NCI-H2196 treated with DMSO at 0.1 percent for 48 hours (cell line): ENCODE measurements at regions not wholly inside any gene's neighbourhood (a gene's known extent, or its start where the extent isn't known, plus 50 kb on each side); places are given as distances from the start of the nearest gene placed in this dataset.

Experiments
- DNase-seq: peaks from one replicate; lab custom pipeline; 2025; ENCODE audit not compliant: unreplicated experiment; lab: John Stamatoyannopoulos, UW

- DNase-seq = no peak
Observed at GRCh38 chr6:21807299-21808044, 213.9 kb downstream of the SOX4 start.

DNA sequence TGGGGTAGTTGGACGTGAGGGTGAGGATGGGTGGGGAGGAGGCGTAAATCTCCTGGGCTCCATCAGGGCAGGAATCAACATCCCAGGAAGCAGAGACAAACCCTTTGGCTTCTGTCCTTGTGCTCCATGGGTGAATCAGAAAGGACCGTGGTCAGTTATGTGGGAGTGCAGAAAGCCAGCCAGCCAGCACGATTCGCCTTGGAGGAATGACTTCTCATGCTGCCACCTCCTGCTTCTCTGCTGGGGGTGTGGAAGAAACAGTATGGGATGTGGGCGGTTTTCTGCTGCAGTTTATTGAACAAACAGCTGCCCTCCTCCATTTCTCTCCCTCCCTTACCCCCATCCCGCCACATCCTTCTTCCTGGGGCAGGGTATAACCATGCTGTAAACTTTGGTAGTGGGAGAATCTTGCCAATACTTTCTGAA lies 214.5 kb downstream of the SOX4 start:
- no peak for DNase-seq

DNA sequence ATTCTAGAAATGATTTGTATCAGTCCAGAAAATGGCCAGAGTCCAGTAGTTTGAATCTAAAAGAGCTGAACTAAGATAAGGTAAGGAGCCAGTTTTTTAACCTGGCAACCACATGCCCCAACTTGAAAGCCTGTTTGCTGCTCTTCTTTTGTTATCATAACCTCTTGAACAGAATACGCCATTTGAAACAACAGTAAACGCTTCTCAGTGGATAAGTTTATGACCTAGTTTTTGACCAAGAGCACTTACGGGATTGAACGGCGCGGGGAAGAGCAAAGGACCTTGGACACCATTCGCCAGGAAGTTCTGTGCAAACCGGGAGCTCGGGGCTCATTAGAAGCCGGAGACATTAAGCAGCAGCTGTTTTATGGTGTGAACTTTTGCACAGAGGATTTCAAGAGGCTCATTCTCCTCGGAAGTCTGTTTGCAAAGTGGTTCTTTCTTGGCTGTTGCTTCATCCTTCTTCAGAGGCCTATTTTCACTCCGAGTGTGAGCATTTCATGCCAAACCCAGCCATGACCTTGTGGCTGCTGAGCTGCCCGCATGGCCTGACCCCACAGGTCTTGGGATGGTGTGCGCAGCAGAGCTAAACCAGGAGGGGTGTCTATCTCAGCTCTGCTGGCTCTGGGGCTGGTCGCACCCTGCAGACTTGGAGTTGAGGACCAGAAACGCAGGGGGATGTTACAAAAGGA lies 215.1 kb downstream of the SOX4 start:
- DNase-seq = peak; percentile 62

GRCh38 chr6:21811484-21811883 lies 217.9 kb downstream of the SOX4 start:
- no peak for DNase-seq

GRCh38 chr6:21816231-21816630 lies 222.7 kb downstream of the SOX4 start:
- DNase-seq = no peak

- DNase-seq = no peak
Observed at GRCh38 chr6:21820442-21820841, 226.9 kb downstream of the SOX4 start.

GRCh38 chr6:21823371-21823770 lies 229.8 kb downstream of the SOX4 start:
- DNase-seq = no peak

DNA sequence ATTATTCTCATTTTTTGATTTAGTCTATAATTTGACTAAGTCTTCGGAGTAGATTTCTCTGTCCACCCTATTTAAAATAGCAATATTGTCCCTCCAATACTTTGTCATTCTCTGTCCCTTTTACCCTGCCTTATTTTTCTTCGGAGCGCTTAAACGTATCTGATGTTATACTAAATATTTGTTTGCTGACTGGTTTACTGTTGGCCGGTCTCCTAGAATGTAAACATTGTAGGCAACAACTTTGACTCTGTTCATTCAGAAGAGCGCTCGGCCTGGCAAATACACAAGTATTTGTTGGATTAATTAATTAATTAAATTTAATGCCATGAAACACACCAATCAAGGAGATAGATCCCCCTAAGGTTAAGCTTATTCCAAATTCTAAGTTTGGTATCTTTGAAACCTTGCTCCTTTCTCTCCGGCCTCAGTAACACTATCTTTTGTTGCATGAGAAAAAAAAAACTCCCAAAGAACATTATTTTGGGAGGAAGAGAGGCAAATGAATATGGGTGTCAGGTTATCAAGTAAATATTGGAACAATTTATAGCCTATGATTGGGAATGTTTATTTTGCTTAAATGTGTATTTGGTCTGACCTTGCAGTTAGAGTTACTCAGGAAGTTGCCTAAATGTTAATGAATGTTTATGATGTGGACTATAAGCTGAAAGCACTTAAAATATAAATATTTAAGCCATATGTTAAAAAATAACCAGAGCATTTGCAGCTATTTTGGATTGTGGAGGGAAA lies 231.1 kb downstream of the SOX4 start:
- no peak for DNase-seq

- no peak for DNase-seq
Observed at GRCh38 chr6:21826023-21826422, 232.5 kb downstream of the SOX4 start.

DNA sequence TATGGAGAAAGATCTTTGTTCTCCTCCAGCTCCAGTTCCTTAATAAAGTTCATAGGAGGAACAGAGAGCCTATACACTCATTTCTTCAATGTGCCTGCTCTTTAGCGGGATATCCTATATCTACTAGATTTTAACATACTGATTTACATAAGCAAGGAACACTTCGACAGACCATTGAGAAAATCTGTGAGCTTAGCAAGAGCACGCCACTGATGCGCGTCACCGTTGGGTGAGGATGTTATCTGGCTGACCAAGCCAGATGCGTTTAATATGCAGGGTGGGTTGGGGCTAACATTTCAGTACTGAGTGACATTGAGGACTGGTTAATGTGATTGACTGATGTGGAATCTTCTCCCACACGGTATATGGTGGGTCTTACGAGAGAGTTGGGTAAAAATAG lies 233.4 kb downstream of the SOX4 start:
- DNase-seq = no peak

DNA sequence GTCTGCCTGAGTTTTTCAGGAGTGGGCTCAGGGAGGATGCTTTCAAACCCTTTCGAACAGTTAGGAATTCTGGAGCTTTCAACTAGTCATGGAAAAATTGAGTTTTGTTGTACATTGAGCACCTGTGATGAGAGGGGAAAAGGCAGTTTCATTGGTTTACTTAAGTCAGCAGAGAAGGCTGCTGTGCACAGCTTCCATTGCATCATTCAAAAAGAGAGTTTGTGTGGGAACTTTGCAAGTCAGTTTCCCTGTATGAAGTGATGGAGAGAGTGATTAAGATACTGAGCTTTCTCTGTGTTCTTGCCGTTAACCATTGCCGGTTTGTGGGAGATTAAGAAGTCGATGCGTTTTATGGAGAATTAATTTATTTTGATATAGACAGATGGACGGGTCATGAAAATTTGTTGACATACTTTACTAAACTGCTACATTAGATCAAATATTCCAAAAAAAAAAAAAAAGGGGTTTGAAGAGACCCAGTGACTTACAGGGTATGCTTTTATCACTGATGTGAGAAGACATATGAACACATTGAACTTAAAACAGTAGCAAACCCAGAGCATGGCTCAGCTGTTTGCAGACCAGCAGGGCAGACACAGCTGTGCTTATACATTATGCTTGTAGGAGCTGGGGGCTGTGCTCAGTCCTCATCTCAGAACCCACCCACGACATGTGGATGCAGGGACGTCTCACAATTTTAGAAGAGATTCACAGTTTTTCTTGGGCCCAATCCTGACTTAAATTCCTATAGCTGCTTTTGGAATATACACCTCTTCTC lies 234.1 kb downstream of the SOX4 start:
- no peak for DNase-seq

DNA sequence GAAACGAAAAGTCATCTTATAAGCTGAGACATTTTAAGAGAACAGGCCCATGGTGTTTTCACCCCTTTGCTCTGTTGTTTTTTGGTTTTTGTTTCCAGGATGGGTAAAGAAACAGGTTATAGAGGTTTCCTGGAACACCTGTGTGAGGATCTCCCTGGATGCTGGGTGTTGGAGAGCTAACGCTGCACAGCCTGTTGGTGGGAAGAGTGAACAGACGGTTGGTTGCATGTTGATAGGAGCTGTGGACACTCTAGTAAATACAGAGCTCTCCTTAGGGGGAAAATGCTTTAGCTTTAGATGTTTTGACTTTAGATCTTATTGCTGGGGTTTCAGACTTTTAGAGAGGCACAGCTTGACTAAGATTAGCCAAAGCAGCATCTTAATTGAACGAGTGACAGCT lies 235.2 kb downstream of the SOX4 start:
- DNase-seq = no peak

- no peak for DNase-seq
Observed at GRCh38 chr6:21829126-21829525, 235.6 kb downstream of the SOX4 start.

- no peak for DNase-seq
Observed at GRCh38 chr6:21831521-21832291, 238.2 kb downstream of the SOX4 start.

DNA sequence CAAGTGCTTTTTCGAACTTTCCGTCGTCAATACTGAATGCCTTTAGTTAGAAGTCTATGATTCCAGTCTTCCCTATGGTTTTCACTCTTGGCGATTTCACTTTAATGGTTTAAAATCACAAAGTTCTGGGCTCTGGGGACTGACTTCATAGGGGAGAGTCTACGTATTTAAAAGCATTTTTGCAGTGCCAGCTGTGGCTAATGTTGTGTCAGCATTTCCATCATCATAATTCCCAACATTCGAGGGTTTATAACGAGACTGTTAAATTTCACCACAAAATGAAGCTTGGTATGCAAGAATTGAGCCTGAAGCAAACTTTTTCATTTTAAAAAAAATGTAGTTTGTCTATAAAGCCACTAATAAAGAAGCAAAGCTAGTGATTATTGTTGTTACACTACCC lies 242.7 kb downstream of the SOX4 start:
- no peak for DNase-seq

GRCh38 chr6:21836772-21837425 lies 243.3 kb downstream of the SOX4 start:
- no peak for DNase-seq

GRCh38 chr6:21840428-21840827 lies 246.9 kb downstream of the SOX4 start:
- no peak for DNase-seq

- DNase-seq = no peak
Observed at GRCh38 chr6:21842875-21843645, 249.5 kb downstream of the SOX4 start.
